ENCODE measurements at regions not wholly inside any gene's neighbourhood (a gene's known extent, or its start where the extent isn't known, plus 50 kb on each side); places are given as distances from the start of the nearest gene placed in this dataset.

GRCh38 chr16:85316321-85316919 is 204.1 kb upstream of the CIBAR2 start:
- Histone ChIP-seq H3K27me3 (ENCODE audit: low read depth, low read length) (no peaks in the 10 kb centered on the region), H3K4me3 (ENCODE audit: low read depth in 1 of 2, low read length in 2 of 2) (no peak overlapping the region), H3K9me3 (ENCODE audit: control insufficient read depth in 1 of 2, low read length in 2 of 2) (no peaks in the 10 kb centered on the region), H3K36me3 (ENCODE audit: control insufficient read depth in 1 of 2, insufficient read depth in 2 of 2, low read length in 2 of 2) (no peaks in the 10 kb centered on the region), H3K27ac (ENCODE audit: low read length) (no peak overlapping the region), H3K4me1 (ENCODE audit: control insufficient read depth in 1 of 2, insufficient read depth in 2 of 2, low read length in 2 of 2) (peaks cover 6 to 46% of the 10 kb centered on the region in 2 donors)

DNA sequence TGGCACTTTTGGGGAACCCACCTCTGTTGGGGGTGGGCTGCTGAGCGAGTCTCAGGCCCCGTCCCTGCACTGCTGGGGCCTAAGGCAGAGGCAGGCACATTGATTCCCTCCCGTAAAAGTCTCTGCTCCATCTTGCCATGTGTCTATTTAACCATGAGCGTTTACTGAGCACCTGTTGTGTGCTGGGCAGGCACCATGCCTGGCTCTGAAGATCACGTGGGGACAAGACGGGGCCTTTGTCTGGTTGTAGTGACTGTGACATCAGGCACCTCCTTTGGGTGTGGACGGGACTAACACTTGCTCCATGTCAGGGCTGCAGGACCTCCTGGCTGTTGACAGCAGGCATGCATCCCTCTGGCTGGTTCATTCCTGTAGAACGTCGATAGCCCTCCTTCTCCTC is 204.7 kb upstream of the CIBAR2 start:
- H3K27ac ChIP-seq (ENCODE audit: low read length) = no peak overlapping the region
- H3K4me1 ChIP-seq (ENCODE audit: control insufficient read depth in 1 of 2, insufficient read depth in 2 of 2, low read length in 2 of 2) = peaks cover 8 to 51% of the 10 kb centered on the region in 2 donors
- no peaks in the 10 kb centered on the region for H3K27me3 ChIP-seq (ENCODE audit: low read depth, low read length)

GRCh38 chr16:85317704-85318103 is 205.4 kb upstream of the CIBAR2 start:
- Histone ChIP-seq H3K36me3 (ENCODE audit: control insufficient read depth in 1 of 2, insufficient read depth in 2 of 2, low read length in 2 of 2) (no peaks in the 10 kb centered on the region), H3K4me1 (ENCODE audit: control insufficient read depth in 1 of 2, insufficient read depth in 2 of 2, low read length in 2 of 2) (peaks cover 9 to 45% of the 10 kb centered on the region in 2 donors), H3K27ac (ENCODE audit: low read length) (no peak overlapping the region), H3K4me3 (ENCODE audit: low read depth in 1 of 2, low read length in 2 of 2) (no peak overlapping the region), H3K27me3 (ENCODE audit: low read depth, low read length) (no peaks in the 10 kb centered on the region), H3K9me3 (ENCODE audit: control insufficient read depth in 1 of 2, low read length in 2 of 2) (no peaks in the 10 kb centered on the region)

More for the DNA sequence above, 204.7 kb upstream of the CIBAR2 start:
- H3K36me3 ChIP-seq (ENCODE audit: control insufficient read depth in 1 of 2, insufficient read depth in 2 of 2, low read length in 2 of 2) = no peaks in the 10 kb centered on the region
- no peaks in the 10 kb centered on the region for H3K9me3 ChIP-seq (ENCODE audit: control insufficient read depth in 1 of 2, low read length in 2 of 2)
- H3K4me3 ChIP-seq (ENCODE audit: low read depth in 1 of 2, low read length in 2 of 2) = no peak overlapping the region

GRCh38 chr16:85319208-85319983 is 207.1 kb upstream of the CIBAR2 start:
- no peak overlapping the region for H3K4me3 ChIP-seq (ENCODE audit: low read depth in 1 of 2, low read length in 2 of 2)
- no peaks in the 10 kb centered on the region for H3K36me3 ChIP-seq (ENCODE audit: control insufficient read depth in 1 of 2, insufficient read depth in 2 of 2, low read length in 2 of 2)
- no peaks in the 10 kb centered on the region for H3K9me3 ChIP-seq (ENCODE audit: control insufficient read depth in 1 of 2, low read length in 2 of 2)
- H3K27me3 ChIP-seq (ENCODE audit: low read depth, low read length) = no peaks in the 10 kb centered on the region
- H3K27ac ChIP-seq (ENCODE audit: low read length) = no peak overlapping the region
- peaks cover 3 to 35% of the 10 kb centered on the region in 2 donors for H3K4me1 ChIP-seq (ENCODE audit: control insufficient read depth in 1 of 2, insufficient read depth in 2 of 2, low read length in 2 of 2)

DNA sequence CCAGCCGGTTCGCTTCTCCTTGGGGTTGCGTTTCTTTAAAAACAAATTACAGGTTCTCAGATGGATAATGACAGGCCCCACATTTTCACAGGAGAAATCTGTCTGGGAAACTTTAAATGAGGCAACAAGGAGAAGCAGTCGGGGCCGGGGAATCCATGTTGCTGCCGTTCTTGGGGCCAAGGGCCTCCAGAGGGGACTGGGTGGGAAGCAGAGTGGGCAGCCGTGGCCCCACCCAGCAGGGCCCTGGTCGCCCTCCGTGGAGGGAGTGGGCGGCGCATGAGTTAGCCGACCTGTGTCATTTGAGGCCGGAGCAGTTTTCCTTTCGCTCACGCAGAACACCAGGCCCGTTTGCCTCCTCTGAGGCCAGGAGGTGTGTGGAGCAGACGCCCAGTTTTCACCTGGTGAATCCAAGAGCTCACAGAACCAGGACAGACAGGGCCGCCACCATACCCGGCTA is 207.7 kb upstream of the CIBAR2 start:
- Histone ChIP-seq H3K27me3 (ENCODE audit: low read depth, low read length) (no peaks in the 10 kb centered on the region), H3K4me1 (ENCODE audit: control insufficient read depth in 1 of 2, insufficient read depth in 2 of 2, low read length in 2 of 2) (peaks cover 3 to 35% of the 10 kb centered on the region in 2 donors)

GRCh38 chr16:85320677-85321385 is 208.6 kb upstream of the CIBAR2 start:
- H3K4me1 ChIP-seq (ENCODE audit: control insufficient read depth in 1 of 2, insufficient read depth in 2 of 2, low read length in 2 of 2) = peaks cover 3 to 35% of the 10 kb centered on the region in 2 donors
- no peak overlapping the region for H3K27ac ChIP-seq (ENCODE audit: low read length)
- H3K36me3 ChIP-seq (ENCODE audit: control insufficient read depth in 1 of 2, insufficient read depth in 2 of 2, low read length in 2 of 2) = no peaks in the 10 kb centered on the region

More for the DNA sequence above, 207.7 kb upstream of the CIBAR2 start:
- Histone ChIP-seq H3K4me3 (ENCODE audit: low read depth in 1 of 2, low read length in 2 of 2) (no peak overlapping the region), H3K36me3 (ENCODE audit: control insufficient read depth in 1 of 2, insufficient read depth in 2 of 2, low read length in 2 of 2) (no peaks in the 10 kb centered on the region), H3K9me3 (ENCODE audit: control insufficient read depth in 1 of 2, low read length in 2 of 2) (no peaks in the 10 kb centered on the region), H3K27ac (ENCODE audit: low read length) (no peak overlapping the region)

GRCh38 chr16:85321509-85322271 is 209.4 kb upstream of the CIBAR2 start:
- H3K4me1 ChIP-seq (ENCODE audit: control insufficient read depth in 1 of 2, insufficient read depth in 2 of 2, low read length in 2 of 2) = peaks cover 3 to 30% of the 10 kb centered on the region in 2 donors
- no peak overlapping the region for H3K27ac ChIP-seq (ENCODE audit: low read length)
- no peaks in the 10 kb centered on the region for H3K27me3 ChIP-seq (ENCODE audit: low read depth, low read length)
- no peaks in the 10 kb centered on the region for H3K36me3 ChIP-seq (ENCODE audit: control insufficient read depth in 1 of 2, insufficient read depth in 2 of 2, low read length in 2 of 2)
- no peak overlapping the region for H3K4me3 ChIP-seq (ENCODE audit: low read depth in 1 of 2, low read length in 2 of 2)
- H3K9me3 ChIP-seq (ENCODE audit: control insufficient read depth in 1 of 2, low read length in 2 of 2) = no peaks in the 10 kb centered on the region

More at GRCh38 chr16:85320677-85321385, 208.6 kb upstream of the CIBAR2 start:
- Histone ChIP-seq H3K9me3 (ENCODE audit: control insufficient read depth in 1 of 2, low read length in 2 of 2) (no peaks in the 10 kb centered on the region), H3K4me3 (ENCODE audit: low read depth in 1 of 2, low read length in 2 of 2) (no peak overlapping the region), H3K27me3 (ENCODE audit: low read depth, low read length) (no peaks in the 10 kb centered on the region)

DNA sequence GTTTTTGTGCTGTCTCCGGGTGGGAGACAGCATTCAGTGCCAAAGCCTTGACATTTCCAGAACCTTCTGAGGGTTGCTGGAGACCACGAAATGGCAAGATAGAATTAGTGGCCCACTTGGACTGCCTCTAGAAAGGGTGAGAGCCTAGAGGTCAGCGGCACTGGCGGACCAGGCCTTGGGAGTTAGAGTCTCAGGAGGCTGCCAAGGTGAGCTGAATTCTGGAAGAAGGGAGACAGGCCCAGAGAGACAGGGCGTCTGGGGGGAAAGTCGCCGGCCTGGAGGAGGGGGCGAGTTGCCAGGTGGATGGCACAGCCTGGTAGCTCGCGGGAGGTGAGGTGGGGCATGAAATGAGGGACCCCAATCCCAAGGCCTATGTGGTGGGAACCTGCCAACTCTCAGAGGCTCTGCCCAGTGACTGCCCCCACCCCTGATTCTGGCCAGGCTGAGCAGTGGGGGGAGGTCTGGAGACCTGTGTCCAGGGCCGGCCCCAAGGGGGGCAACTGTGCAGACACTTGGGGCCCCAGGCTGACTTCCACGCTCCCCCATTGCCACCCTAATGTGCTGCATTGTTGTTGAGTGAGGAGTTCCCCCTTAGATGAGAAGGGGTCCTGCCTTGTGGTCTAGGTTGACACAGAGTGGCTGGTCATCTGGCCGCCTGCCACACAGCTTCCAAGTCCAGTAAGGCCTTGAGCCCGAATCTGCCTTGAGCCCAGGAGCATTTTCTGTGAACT is 211.1 kb upstream of the CIBAR2 start:
- no peaks in the 10 kb centered on the region for H3K9me3 ChIP-seq (ENCODE audit: control insufficient read depth in 1 of 2, low read length in 2 of 2)
- H3K27me3 ChIP-seq (ENCODE audit: low read depth, low read length) = no peaks in the 10 kb centered on the region
- H3K27ac ChIP-seq (ENCODE audit: low read length) = peak overlapping the region; percentile 1
- no peak overlapping the region for H3K4me3 ChIP-seq (ENCODE audit: low read depth in 1 of 2, low read length in 2 of 2)
- H3K4me1 ChIP-seq (ENCODE audit: control insufficient read depth in 1 of 2, insufficient read depth in 2 of 2, low read length in 2 of 2) = peaks cover 3 to 29% of the 10 kb centered on the region in 2 donors
- H3K36me3 ChIP-seq (ENCODE audit: control insufficient read depth in 1 of 2, insufficient read depth in 2 of 2, low read length in 2 of 2) = no peaks in the 10 kb centered on the region

DNA sequence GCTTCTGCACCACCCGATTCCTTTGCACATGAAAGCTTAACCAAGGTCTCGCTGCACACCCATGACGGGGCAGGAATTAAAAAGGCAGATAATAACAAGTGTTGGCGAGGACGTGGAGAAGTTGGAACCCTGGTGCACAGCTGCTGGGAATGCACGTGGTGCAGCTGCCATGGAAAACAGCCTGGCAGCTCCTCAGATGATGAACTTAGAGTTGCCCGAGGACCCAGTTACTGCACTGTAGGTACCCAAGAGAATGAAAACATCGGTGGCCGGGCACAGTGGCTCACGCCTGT is 211.6 kb upstream of the CIBAR2 start:
- Histone ChIP-seq H3K36me3 (ENCODE audit: control insufficient read depth in 1 of 2, insufficient read depth in 2 of 2, low read length in 2 of 2) (no peaks in the 10 kb centered on the region), H3K27me3 (ENCODE audit: low read depth, low read length) (no peaks in the 10 kb centered on the region), H3K4me3 (ENCODE audit: low read depth in 1 of 2, low read length in 2 of 2) (no peak overlapping the region), H3K9me3 (ENCODE audit: control insufficient read depth in 1 of 2, low read length in 2 of 2) (no peaks in the 10 kb centered on the region), H3K4me1 (ENCODE audit: control insufficient read depth in 1 of 2, insufficient read depth in 2 of 2, low read length in 2 of 2) (peaks cover 3 to 34% of the 10 kb centered on the region in 2 donors), H3K27ac (ENCODE audit: low read length) (no peak overlapping the region)

DNA sequence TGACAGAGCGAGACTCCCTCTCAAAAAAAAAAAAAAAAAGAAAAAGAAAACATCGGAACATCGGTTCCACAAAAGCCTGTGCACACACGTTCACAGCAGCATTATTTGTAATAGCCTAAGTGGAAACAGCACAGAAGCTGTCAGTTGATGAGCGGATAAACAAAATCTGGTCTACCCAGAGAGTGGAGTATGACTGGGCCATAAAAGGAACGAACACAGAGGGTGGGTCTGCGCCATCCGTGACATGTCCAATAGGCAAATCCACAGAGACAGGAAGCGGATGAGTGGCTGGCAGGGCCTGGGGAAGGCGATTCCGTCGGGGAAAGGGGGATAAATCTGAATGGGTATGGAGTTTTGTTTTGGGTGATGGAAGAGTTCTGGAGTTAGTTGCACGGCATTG is 212.2 kb upstream of the CIBAR2 start:
- H3K36me3 ChIP-seq (ENCODE audit: control insufficient read depth in 1 of 2, insufficient read depth in 2 of 2, low read length in 2 of 2) = no peaks in the 10 kb centered on the region
- no peak overlapping the region for H3K4me3 ChIP-seq (ENCODE audit: low read depth in 1 of 2, low read length in 2 of 2)
- no peak overlapping the region for H3K27ac ChIP-seq (ENCODE audit: low read length)
- peaks cover 3 to 40% of the 10 kb centered on the region in 2 donors for H3K4me1 ChIP-seq (ENCODE audit: control insufficient read depth in 1 of 2, insufficient read depth in 2 of 2, low read length in 2 of 2)
- H3K27me3 ChIP-seq (ENCODE audit: low read depth, low read length) = no peaks in the 10 kb centered on the region
- no peaks in the 10 kb centered on the region for H3K9me3 ChIP-seq (ENCODE audit: control insufficient read depth in 1 of 2, low read length in 2 of 2)

Data from muscle layer of duodenum (tissue), 2 donors.